Fibroblast of skin of left quadriceps (primary cell): ENCODE measurements at regions not wholly inside any gene's neighbourhood (a gene's known extent, or its start where the extent isn't known, plus 50 kb on each side); places are given as distances from the start of the nearest gene placed in this dataset.

ENCODE experiments used
- DNase-seq, 2 experiments: peaks; one replicate each; pipeline ENCODE4 v3.0.0-alpha.2; 2013; ENCODE audit warnings: low read depth in 2 of 2

DNA sequence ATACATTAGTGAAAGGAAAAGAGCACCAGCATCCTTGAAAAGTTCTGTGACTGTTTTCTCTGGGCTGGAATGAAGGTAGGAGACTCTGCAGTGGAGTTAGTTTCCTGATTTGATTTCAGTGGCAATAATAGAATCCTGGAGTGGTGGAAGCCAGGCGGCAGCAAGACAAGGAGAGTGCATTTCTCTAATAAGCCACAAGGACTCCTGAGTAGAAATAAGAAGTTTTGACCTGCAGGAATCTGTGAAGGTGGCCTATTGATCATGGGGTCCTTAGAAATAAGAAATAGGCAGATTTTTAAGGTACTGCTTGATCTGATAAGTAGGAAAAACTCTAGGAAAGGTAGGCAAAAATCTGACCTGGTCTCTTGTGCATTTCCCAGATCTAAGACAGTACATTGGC, 68.4 kb upstream of the ELOVL5 start:
- DNase-seq = no peak

DNA sequence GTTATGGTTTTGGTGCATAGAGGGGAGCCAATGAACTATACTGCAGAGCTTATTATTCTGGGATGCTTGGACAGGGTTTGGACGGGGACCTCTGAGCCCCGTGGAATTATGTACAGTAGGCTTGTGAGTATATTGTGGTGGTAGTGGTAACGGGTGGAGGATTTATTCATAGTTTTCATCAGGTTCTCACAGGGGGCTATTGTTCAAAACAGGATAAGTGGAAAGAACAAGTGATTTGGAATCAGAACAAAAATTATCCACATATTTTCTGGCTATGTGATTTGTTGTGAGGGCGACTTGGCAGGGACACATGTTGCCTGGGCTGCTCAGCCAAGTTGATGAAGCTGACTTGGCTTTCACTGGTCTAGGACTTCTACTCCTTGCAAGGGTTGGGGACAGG, 64.6 kb upstream of the ELOVL5 start:
- no peak for DNase-seq

DNA sequence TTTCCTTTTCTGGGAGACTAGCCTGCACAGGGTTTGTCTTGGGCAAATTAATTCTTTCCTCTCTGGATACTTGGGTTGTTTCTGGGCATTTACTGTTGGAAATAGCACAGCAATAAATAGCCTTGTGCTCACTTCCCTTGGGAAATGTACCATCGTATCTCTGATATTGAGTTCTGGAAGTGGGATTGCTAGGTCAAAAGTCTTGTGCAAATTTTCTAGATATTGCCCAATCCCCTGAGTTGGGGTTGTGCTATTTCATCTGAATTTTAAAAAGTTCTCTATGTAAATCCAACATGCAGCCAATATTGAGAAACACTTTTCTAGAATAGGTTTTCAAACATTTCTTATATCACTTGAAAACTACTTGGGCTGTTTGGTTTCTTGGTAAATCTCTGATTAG, 64.0 kb upstream of the ELOVL5 start:
- no peak for DNase-seq

DNA sequence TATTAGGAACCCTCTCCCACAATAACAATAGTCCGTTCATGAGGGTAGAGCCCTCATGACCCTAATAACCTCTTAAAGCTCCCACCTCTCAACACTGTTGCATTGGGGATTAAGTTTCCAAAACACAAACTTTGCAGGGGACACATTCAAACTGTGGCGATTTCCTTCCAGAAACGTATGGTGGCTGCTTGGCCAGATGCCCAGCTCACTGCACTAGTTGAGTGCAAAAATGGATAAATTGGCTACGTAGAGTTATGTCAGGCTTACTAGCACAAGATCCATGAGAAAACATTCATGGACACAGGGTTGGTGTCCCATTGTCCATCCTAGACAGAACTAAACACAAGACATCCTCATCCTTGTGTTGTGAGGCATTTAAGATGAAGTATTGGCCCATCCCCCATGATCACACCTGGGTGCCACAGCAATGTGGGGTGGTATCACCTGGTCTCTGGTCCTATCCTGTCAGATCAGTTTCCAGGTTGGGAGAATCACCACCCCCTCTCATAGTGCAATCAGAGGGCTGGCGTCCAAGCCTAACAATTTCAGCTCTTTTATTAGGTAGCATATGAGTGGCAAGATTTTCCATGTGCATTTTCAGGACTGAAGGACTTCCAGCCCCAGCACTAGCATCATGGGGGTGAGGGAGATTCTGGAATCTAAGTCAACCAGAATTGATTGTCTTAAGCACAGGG, 63.4 kb upstream of the ELOVL5 start:
- DNase-seq = no peak

DNA sequence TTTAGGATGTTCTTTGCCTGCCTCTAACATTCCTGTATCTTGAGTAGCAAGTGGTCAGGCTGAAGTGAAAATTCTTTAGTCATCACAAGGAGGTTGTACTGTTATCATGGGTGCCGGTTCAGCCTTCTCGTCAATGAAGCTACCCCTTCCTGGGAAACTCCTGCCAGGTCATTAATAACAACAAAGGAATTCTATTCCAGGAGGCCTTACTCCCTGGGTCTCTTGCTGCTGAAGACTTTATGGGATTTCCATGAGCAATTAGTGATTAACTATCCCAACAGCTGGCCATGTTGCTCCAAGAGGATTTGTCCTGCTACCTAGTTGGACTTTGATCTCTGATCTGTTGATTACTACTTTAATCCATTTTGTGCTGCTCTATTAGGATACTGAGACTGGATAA, 62.7 kb upstream of the ELOVL5 start:
- DNase-seq = no peak

DNA sequence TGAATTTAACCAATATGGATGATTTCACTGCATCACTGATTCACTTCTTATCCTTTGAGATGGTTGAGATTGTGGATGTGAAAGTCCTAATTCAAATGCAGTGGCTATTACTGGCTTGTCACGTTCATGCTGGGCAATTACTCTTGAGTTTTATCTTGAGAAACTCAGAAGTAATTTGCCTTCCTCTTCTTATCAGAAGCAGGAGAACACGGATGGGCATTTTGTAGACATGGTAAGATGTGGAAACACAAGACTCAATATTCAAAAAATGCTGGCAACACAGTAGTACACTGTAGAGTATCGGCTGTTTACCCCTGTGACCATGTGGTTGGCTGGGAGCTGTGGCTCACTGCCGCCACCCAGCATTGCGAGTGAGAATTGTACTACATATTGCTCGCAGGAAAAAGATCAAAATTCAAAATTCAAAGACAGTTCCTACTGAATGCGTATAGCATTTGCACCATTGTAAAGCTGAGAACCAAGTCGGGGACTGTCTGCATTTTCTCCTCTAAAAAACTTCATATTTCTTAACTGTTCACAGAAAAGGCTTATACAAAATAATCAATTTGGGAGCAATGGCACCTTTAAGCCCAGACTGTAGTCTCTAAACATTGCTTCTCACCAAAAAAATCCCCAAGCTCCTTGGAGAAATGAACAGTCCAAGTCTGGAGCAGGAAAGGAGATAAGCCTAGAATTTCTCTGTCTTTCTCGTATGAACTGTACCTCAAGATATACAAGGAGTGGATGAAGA, 61.9 kb upstream of the ELOVL5 start:
- peak in 1 of 2 experiments; percentile 3 for DNase-seq

DNA sequence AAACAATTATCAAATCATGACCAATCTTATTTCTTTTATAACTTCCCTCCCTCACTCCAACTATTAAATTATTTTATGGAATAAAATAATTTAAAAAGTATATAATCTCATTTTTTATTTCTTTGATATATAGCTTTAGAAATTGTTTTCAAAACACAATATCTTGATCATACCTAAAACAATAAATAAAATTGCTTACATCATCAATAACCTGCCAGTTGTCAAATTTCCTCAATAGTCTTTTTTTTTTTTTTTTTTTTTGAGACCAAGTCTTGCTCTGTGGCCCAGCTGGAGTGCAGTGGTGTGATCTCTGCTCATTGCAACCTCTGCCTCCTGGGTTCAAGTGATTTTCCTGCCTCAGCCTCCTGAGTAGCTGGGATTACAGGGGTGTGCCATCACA, 60.1 kb upstream of the ELOVL5 start:
- DNase-seq = no peak

DNA sequence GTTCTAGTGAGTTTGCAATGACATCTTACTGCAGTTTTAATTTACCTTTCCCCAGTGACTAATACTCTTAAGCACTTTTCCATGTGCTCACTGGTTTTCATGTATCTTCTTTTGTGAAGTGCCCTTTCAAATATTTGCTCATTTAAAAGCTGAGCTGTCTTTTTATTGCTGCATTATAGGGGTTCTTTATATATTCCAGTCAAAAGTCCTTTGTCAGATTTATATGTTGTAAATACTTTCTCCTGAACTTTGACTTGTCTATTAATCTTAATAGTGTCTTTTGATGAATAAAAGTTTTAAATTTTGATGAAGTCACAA, 50.2 kb upstream of the ELOVL5 start:
- DNase-seq = no peak

DNA sequence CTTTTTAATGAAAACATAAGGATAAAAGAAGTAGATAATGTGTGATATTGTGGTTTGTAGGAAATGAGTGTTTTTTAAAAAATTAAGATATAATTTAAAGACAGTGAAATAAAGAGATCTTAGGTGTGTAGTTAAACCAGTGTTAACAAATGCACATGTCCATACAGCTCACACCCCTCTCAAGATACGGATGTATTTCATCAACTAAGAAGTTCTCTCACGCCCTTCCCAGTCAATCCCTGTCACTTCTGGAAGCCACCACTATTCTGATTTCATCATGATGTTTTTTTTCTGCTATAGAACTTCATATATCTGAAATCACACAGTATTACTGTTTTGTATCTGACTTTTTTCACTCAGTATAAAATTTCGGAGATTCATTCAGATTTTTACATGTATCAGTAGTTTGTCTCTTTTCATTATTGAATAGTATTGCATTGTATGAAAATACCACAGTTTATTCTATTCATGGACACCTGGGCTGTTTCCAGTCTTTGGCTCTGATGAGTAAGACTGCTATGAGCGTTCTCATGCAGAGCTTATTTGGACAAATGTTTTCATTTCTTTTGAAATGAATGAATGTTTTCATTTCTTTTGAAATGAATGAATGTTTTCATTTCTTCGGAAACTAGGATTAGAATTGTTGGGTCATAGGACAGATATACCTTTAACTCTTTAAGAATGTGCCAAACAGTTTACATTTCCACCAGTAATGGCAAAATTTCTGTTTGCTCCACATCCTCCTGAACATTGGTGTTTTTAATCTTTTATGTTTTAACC, 49.7 kb upstream of the ELOVL5 start:
- DNase-seq = no peak
